ENCODE measurements at regions not wholly inside any gene's neighbourhood (a gene's known extent, or its start where the extent isn't known, plus 50 kb on each side); places are given as distances from the start of the nearest gene placed in this dataset.

GRCh38 chr1:232380131-232380530 is 249.8 kb downstream of the SIPA1L2 start:
- Histone ChIP-seq H3K9ac (replicated peaks; ENCODE audit: extremely low read depth, insufficient read depth, low read length) (no peak overlapping the region), H3K27me3 (ENCODE audit: control insufficient read depth in 2 of 2, insufficient read depth in 2 of 2, low read length in 2 of 2) (no peaks in the 10 kb centered on the region), H3K79me2 (ENCODE audit: control insufficient read depth, insufficient read depth, low read length) (no peaks in the 10 kb centered on the region), H3K27ac (ENCODE audit: insufficient read depth, low read depth, low read length) (no peak overlapping the region), H3K9me3 (replicated peaks; ENCODE audit: control insufficient read depth, insufficient read depth, low read length) (no peaks in the 10 kb centered on the region), H2AFZ (ENCODE audit: low read depth, low read length) (no peak overlapping the region), H3K4me2 (ENCODE audit: insufficient read depth, low read length) (no peak overlapping the region), H3K4me1 (ENCODE audit: control insufficient read depth, extremely low read depth, insufficient read depth, low read length) (peaks cover 5% of the 10 kb centered on the region), H3K4me3 (replicated peaks in 1 of 3; ENCODE audit: insufficient read depth in 1 of 3, low read depth in 1 of 3, low read length in 3 of 3) (no peak overlapping the region), H4K20me1 (replicated peaks; ENCODE audit: control insufficient read depth, extremely low read depth, insufficient read depth, low read length) (no peaks in the 10 kb centered on the region), H3K36me3 (ENCODE audit: control insufficient read depth in 2 of 2, extremely low read depth in 1 of 2, insufficient read depth in 2 of 2, low read length in 2 of 2) (no peaks in the 10 kb centered on the region), H3K9me1 (replicated peaks; ENCODE audit: control insufficient read depth, extremely low read depth, insufficient read depth, low read length) (no peaks in the 10 kb centered on the region)
- TF ChIP-seq CTCF (IDR thresholded peaks at IDR 0.05; ENCODE audit: extremely low read depth in 1 of 2, insufficient read depth in 1 of 2, low read depth in 1 of 2, low read length in 2 of 2) (no peak), POLR2A (IDR thresholded peaks at IDR 0.05; ENCODE audit: low read depth, low read length) (no peak), POLR2AphosphoS5 (IDR thresholded peaks at IDR 0.05; ENCODE audit: insufficient read depth, low read depth, low read length) (no peak), MYC (IDR thresholded peaks at IDR 0.05; ENCODE audit: low read depth, low read length) (no peak), GATA2 (IDR thresholded peaks at IDR 0.05; ENCODE audit: insufficient read depth, insufficient read length, low read depth, low read length) (no peak), FOS (IDR thresholded peaks at IDR 0.05; ENCODE audit: borderline replicate concordance, insufficient read depth, low read length) (no peak), EZH2 (IDR thresholded peaks at IDR 0.05; ENCODE audit: borderline replicate concordance, low read depth, low read length, severe bottlenecking) (no peak), MAX (IDR thresholded peaks at IDR 0.05; ENCODE audit: insufficient read depth, insufficient read length) (no peak), JUN (IDR thresholded peaks at IDR 0.05; ENCODE audit: borderline replicate concordance, insufficient read depth, insufficient read length, low read depth) (no peak)
- ChIA-PET CTCF (no interaction called here), POLR2A (no interaction called here)
- FAIRE-seq (no peak), DNase-seq (ENCODE audit: low read depth, low spot score) (no peak)
- intact Hi-C loops (cut with micrococcal nuclease) (no loop called here), dilution Hi-C loops (cut with MboI; ENCODE audit: extremely low pct_ligation_motif_present, low sequenced_read_pairs) (no loop called here)
- BruUV-seq (replicated peaks) = no TSS peak

All from endothelial cell of umbilical vein (primary cell).